Right atrium auricular region (tissue), 2 donors: ENCODE measurements at regions not wholly inside any gene's neighbourhood (a gene's known extent, or its start where the extent isn't known, plus 50 kb on each side); places are given as distances from the start of the nearest gene placed in this dataset.

ENCODE experiments used
- DNase-seq: peaks from one replicate; pipeline ENCODE4 v3.0.0-alpha.2; 2019; ENCODE audit warnings: low spot score
- H3K27ac ChIP-seq, 2 donors: fragments of 200-600 bp; sonication (generic); 1 replicate in 1 of 2; 2 replicates in 1 of 2; pipeline ENCODE4 v1.5.1; 2016 to 2019
- H3K27me3 ChIP-seq, 2 donors: fragments of 200-600 bp; sonication (generic); one replicate each; pipeline versions ENCODE4 v1.5.1 to v1.6.0; 2017 to 2019
- H3K36me3 ChIP-seq: fragments of 200-600 bp; sonication (generic); one replicate; pipeline ENCODE4 v1.5.1; 2016
- H3K4me1 ChIP-seq, 2 donors: fragments of 200-600 bp; sonication (generic); one replicate each; pipeline versions ENCODE4 v1.5.1 to v1.6.0; 2017 to 2019
- H3K4me3 ChIP-seq, 2 donors: fragments of 200-600 bp; sonication (generic); 1 replicate in 1 of 2; 2 replicates in 1 of 2; pipeline ENCODE4 v1.5.1; 2017 to 2019; ENCODE audit warnings: mild to moderate bottlenecking in 1 of 2, moderate library complexity in 1 of 2
- H3K9me3 ChIP-seq, 2 donors: fragments of 200-600 bp; sonication (generic); one replicate each; pipeline ENCODE4 v1.5.1; 2019
- TF ChIP-seq, protein P1 (sequence below), 2 donors: fragments of 200-600 bp; sonication (generic); IDR thresholded peaks; one replicate each; pipeline ENCODE4 v1.5.1; 2019; ENCODE audit warnings: antibody characterized with exemption in 2 of 2

DNA sequence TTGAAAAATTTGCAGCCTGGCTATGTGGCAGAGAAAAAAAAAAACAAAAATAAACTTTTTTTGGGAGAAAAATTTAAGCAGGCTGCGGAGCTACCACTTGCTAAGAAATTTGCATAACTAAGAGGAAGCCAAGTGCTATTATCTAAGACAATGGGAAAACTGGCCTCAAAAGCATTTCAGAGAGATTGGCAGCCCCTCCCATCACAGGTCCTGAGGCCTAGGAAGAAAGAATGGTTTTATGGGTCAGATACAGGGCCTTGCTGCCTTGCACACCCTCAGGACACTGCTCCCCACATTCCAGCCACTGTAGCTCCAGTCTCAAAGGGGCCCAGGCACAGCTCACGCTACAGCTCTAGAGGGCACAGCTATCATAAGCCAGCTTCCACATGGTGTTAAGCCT lies 777.9 kb downstream of the TENT5A start:
- no peaks in the 10 kb centered on the region for H3K36me3 ChIP-seq

DNA sequence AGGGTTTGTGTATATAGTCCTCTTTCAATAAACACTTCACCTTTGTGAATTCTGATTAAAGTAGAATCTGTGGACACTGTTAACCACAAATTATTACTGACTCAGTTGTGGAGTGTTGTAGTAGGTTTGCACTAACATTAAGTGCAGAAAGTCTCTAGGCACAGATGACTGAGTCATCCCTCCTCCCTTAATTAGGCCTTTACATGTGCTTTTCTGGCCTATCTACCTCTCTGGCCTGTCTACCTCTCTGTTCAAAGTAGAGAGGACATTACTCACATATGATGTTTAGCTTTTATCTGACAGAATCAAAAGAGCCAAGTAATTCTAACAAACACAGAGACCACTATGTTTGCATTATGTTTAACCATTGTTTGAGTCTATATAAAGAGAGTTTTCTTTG lies 783.0 kb downstream of the TENT5A start:
- no peak overlapping the region for H3K4me3 ChIP-seq
- no peak for DNase-seq
- H3K36me3 ChIP-seq, result no peaks in the 10 kb centered on the region
- H3K9me3 ChIP-seq, result no peaks in the 10 kb centered on the region
- H3K27ac ChIP-seq, result no peak overlapping the region
- H3K4me1 ChIP-seq, result no peaks in the 10 kb centered on the region
- TF ChIP-seq, protein P1, sequence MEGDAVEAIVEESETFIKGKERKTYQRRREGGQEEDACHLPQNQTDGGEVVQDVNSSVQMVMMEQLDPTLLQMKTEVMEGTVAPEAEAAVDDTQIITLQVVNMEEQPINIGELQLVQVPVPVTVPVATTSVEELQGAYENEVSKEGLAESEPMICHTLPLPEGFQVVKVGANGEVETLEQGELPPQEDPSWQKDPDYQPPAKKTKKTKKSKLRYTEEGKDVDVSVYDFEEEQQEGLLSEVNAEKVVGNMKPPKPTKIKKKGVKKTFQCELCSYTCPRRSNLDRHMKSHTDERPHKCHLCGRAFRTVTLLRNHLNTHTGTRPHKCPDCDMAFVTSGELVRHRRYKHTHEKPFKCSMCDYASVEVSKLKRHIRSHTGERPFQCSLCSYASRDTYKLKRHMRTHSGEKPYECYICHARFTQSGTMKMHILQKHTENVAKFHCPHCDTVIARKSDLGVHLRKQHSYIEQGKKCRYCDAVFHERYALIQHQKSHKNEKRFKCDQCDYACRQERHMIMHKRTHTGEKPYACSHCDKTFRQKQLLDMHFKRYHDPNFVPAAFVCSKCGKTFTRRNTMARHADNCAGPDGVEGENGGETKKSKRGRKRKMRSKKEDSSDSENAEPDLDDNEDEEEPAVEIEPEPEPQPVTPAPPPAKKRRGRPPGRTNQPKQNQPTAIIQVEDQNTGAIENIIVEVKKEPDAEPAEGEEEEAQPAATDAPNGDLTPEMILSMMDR (IDR thresholded peaks at IDR 0.05), result no peak
- H3K27me3 ChIP-seq, result no peaks in the 10 kb centered on the region

More for the DNA sequence above, 777.9 kb downstream of the TENT5A start:
- TF ChIP-seq, protein P1 (IDR thresholded peaks at IDR 0.05), result no peak
- Histone ChIP-seq H3K27ac (no peak overlapping the region), H3K27me3 (no peaks in the 10 kb centered on the region), H3K4me1 (no peaks in the 10 kb centered on the region), H3K4me3 (no peak overlapping the region), H3K9me3 (no peaks in the 10 kb centered on the region)
- no peak for DNase-seq

GRCh38 chr6:80967609-80968008 lies 784.9 kb downstream of the TENT5A start:
- DNase-seq, result no peak
- no peaks in the 10 kb centered on the region for H3K9me3 ChIP-seq
- H3K36me3 ChIP-seq, result no peaks in the 10 kb centered on the region
- no peak overlapping the region for H3K4me3 ChIP-seq
- TF ChIP-seq, protein P1 (IDR thresholded peaks at IDR 0.05), result no peak
- H3K4me1 ChIP-seq, result no peaks in the 10 kb centered on the region
- H3K27me3 ChIP-seq, result no peaks in the 10 kb centered on the region
- H3K27ac ChIP-seq, result no peak overlapping the region

GRCh38 chr6:80962382-80962781 lies 790.1 kb downstream of the TENT5A start:
- no peaks in the 10 kb centered on the region for H3K36me3 ChIP-seq
- no peaks in the 10 kb centered on the region for H3K9me3 ChIP-seq
- TF ChIP-seq, protein P1 (IDR thresholded peaks at IDR 0.05), result no peak
- H3K27me3 ChIP-seq, result no peaks in the 10 kb centered on the region
- DNase-seq, result no peak
- H3K27ac ChIP-seq, result no peak overlapping the region
- H3K4me1 ChIP-seq, result no peaks in the 10 kb centered on the region
- H3K4me3 ChIP-seq, result no peak overlapping the region

DNA sequence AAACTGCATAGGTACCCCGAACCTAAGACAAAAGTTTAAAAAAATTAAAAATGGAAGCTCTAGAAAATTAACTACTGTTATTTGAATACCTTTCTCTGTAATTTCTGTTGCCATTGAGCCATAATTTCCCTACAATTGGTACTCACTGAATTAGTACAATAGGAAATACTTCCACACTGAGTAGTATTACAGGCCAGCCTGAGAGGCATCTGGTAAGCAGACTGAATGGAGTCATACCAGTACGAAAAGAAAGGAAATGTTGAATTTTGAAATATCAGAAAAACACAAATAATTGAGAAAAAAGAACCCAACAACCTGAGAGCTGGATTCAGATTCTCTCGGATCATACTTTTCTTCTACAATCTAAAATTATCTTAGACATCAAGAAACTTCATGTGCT lies 791.3 kb downstream of the TENT5A start:
- Histone ChIP-seq H3K9me3 (no peaks in the 10 kb centered on the region), H3K36me3 (no peaks in the 10 kb centered on the region), H3K4me3 (no peak overlapping the region), H3K4me1 (peaks cover 0 to 5% of the 10 kb centered on the region in 2 donors), H3K27ac (no peak overlapping the region), H3K27me3 (no peaks in the 10 kb centered on the region)
- TF ChIP-seq, protein P1 (IDR thresholded peaks at IDR 0.05), result no peak
- DNase-seq, result no peak

DNA sequence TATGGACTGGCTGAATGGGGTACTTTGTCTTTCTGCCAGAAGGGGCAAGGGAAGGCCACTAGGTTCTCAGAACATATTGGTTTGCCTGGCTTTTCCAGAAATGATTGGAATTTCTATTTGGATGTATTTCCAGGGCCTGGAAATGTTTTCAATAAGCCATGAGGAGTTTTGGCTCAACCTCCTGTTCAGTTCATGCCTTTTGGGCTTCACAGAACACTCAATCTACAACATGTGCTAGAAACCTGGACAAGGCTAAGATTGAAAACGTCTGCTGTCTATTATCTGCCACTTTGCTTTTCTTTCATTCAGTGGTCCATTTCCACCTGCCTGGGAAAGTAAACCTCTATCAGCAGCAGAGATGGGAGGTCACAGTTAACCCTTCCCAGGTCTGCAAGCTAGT lies 793.4 kb downstream of the TENT5A start:
- Histone ChIP-seq H3K4me3 (no peak overlapping the region), H3K36me3 (no peaks in the 10 kb centered on the region), H3K27me3 (no peaks in the 10 kb centered on the region), H3K9me3 (no peaks in the 10 kb centered on the region), H3K27ac (no peak overlapping the region), H3K4me1 (peaks cover 0 to 5% of the 10 kb centered on the region in 2 donors)
- DNase-seq, result no peak
- TF ChIP-seq, protein P1 (IDR thresholded peaks at IDR 0.05), result no peak
